Tibial artery (tissue), 4 donors: ENCODE measurements at regions not wholly inside any gene's neighbourhood (a gene's known extent, or its start where the extent isn't known, plus 50 kb on each side); places are given as distances from the start of the nearest gene placed in this dataset.

Experiments used
- DNase-seq, 2 donors: peaks; one replicate each; pipeline ENCODE4 v3.0.0-alpha.2; 2019
- H3K27ac ChIP-seq, 2 donors: fragments of 200-600 bp; sonication (generic) in 1 of 2; 1 replicate in 1 of 2; 2 replicates in 1 of 2; pipeline ENCODE4 v1.5.1; 2018 to 2019; ENCODE audit warnings: mild to moderate bottlenecking in 1 of 2
- H3K27me3 ChIP-seq, 2 donors: fragments of 200-600 bp; sonication (generic) in 1 of 2; one replicate each; pipeline versions ENCODE4 v1.5.1 to v1.6.0; 2016 to 2019
- H3K36me3 ChIP-seq, 3 donors: fragments of 200-600 bp; sonication (generic) in 2 of 3; one replicate each; pipeline ENCODE4 v1.5.1; 2016 to 2019; ENCODE audit warnings: mild to moderate bottlenecking in 2 of 3
- H3K4me1 ChIP-seq, 4 donors: fragments of 200-600 bp; sonication (generic) in 2 of 4; 1 replicate in 3 of 4; 2 replicates in 1 of 4; pipeline ENCODE4 v1.5.1; 2016 to 2019
- H3K4me3 ChIP-seq, 2 donors: fragments of 200-600 bp; sonication (generic) in 1 of 2; 1 replicate in 1 of 2; 2 replicates in 1 of 2; pipeline ENCODE4 v1.5.1; 2018 to 2019; ENCODE audit warnings: mild to moderate bottlenecking in 2 of 2
- H3K9me3 ChIP-seq, 3 donors: fragments of 200-600 bp; sonication (generic) in 1 of 3; one replicate each; pipeline ENCODE4 v1.5.1; 2016 to 2019
- CTCF ChIP-seq, 2 experiments: fragments of 200-600 bp in 1 of 2; fragments of 450-650 bp in 1 of 2; IDR thresholded peaks; one replicate each; pipeline ENCODE4 v1.5.1; 2017 to 2019; ENCODE audit warnings: antibody characterized with exemption in 2 of 2, mild to moderate bottlenecking in 1 of 2, moderate library complexity in 1 of 2
- intact Hi-C: fragments of 100-400 bp; cut with DNase I; formaldehyde crosslinking; loops from one replicate; pipeline ENCODE4 v1.15.0; 2023; ENCODE audit warnings: low total_unique reads

- Histone ChIP-seq H3K4me1 (peaks cover 0 to 11% (median 3%) of the 10 kb centered on the region in 4 donors), H3K4me3 (no peak overlapping the region), H3K27me3 (no peaks in the 10 kb centered on the region), H3K27ac (no peak overlapping the region), H3K9me3 (no peaks in the 10 kb centered on the region), H3K36me3 (no peaks in the 10 kb centered on the region)
- no peak for TF ChIP-seq CTCF (IDR thresholded peaks at IDR 0.05)
- intact Hi-C loops, result no loop called here
- DNase-seq, result no peak
Measured at GRCh38 chr2:154532763-154533162, 165.7 kb upstream of the KCNJ3 start.

DNA sequence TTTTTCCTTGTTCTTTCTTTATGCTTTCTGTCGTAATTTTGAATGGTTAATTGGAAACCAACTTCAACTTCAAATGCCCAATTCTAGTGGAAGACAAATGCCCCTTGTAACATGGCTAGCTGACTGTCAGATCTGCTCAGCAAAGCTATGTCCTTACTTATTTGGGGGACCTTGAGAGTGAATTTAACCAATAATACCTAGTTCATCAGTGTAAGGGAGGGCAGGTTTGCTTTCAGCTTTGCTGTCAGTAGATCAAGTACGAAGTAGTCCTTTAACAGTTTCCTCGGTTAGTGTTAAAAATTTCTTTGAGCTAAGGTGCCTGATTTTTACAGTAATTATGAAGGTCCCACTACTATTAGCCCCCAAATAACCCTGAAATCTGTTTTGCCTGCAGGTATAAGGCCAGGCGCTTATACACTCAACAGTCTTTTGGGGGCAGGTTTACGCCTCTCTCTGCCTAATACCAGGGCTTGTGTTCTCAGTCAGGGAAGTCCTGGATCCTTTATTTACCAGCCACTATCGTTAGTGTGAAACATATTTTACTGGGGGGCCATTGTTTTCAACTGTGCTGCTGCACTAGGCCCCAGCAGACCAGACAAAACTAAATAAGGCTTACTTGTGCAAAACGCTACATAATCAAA, 165.1 kb upstream of the KCNJ3 start:
- Histone ChIP-seq H3K9me3 (no peaks in the 10 kb centered on the region), H3K36me3 (no peaks in the 10 kb centered on the region), H3K4me3 (no peak overlapping the region), H3K27me3 (no peaks in the 10 kb centered on the region), H3K27ac (no peak overlapping the region), H3K4me1 (peaks cover 0 to 14% (median 3%) of the 10 kb centered on the region in 4 donors)
- TF ChIP-seq CTCF (IDR thresholded peaks at IDR 0.05), result no peak
- DNase-seq, result no peak
- intact Hi-C loops, result no loop called here

DNA sequence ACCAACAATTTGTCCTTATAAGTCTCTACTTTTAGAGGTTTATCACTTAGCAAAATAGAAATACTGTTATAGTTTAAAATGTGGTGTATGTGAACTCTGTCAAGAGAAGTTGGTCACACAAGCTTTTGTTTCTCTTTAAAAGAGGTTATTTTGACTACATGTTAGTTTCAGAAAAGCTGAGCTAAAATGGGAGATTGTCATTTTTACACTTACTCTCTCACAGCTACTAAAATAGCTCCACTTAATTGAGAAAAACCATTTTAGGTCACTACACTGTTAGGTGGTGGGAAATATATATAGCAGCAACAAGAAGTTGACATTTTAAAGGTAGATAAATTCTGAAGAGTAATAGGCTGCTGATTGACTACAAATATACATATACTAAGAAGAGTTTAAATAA, 161.5 kb upstream of the KCNJ3 start:
- intact Hi-C loops, result no loop called here
- Histone ChIP-seq H3K9me3 (no peaks in the 10 kb centered on the region), H3K36me3 (no peaks in the 10 kb centered on the region), H3K27ac (no peak overlapping the region), H3K4me1 (peaks cover 0 to 12% (median 3%) of the 10 kb centered on the region in 4 donors), H3K4me3 (no peak overlapping the region), H3K27me3 (no peaks in the 10 kb centered on the region)
- no peak for TF ChIP-seq CTCF (IDR thresholded peaks at IDR 0.05)
- no peak for DNase-seq

- Histone ChIP-seq H3K27ac (no peak overlapping the region), H3K4me3 (no peak overlapping the region), H3K9me3 (no peaks in the 10 kb centered on the region), H3K27me3 (no peaks in the 10 kb centered on the region), H3K4me1 (peaks cover 0 to 3% (median 1%) of the 10 kb centered on the region in 4 donors), H3K36me3 (no peaks in the 10 kb centered on the region)
- TF ChIP-seq CTCF (IDR thresholded peaks at IDR 0.05), result no peak
- DNase-seq, result no peak
- intact Hi-C loops, result no loop called here
Measured at GRCh38 chr2:154537843-154538450, 160.5 kb upstream of the KCNJ3 start.

DNA sequence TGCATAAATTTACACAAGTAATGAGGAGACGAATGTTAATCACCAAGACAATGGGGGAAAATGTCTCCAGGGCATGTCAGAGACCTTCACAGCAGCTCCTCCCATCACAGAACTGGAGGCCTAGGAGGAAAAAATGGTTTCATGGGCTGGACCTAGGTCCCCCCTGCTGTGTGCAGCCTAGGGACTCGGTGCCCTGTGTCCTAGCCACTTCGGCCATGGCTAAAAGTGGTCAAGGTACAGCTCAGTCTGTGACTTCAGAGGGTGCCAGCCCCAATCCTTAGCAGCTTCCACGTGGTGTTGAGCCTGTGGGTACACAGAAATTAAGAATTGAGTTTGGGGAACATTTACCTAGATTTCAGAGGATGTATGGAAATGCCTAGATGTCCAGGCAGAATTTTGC, 152.2 kb upstream of the KCNJ3 start:
- H3K36me3 ChIP-seq, result no peaks in the 10 kb centered on the region
- intact Hi-C loops, result no loop called here
- peaks cover 0 to 19% (median 0%) of the 10 kb centered on the region in 4 donors for H3K4me1 ChIP-seq
- no peaks in the 10 kb centered on the region for H3K27me3 ChIP-seq
- no peaks in the 10 kb centered on the region for H3K9me3 ChIP-seq
- H3K27ac ChIP-seq, result no peak overlapping the region
- no peak for DNase-seq
- H3K4me3 ChIP-seq, result no peak overlapping the region
- TF ChIP-seq CTCF (IDR thresholded peaks at IDR 0.05), result no peak
